Left ventricle myocardium inferior (tissue), 1 donor: ENCODE measurements at regions not wholly inside any gene's neighbourhood (a gene's known extent, or its start where the extent isn't known, plus 50 kb on each side); places are given as distances from the start of the nearest gene placed in this dataset.

Source experiments
- DNase-seq: peaks from one replicate; pipeline ENCODE4 v3.0.0-alpha.2; 2020
- H3K27ac ChIP-seq: fragments of 200-600 bp; replicated peaks from 2 replicates; pipeline ENCODE4 v1.8.0; 2021
- H3K27me3 ChIP-seq: fragments of 200-600 bp; 2 replicates; pipeline ENCODE4 v1.8.0; 2021; ENCODE audit warnings: low read depth
- H3K36me3 ChIP-seq: fragments of 200-600 bp; 2 replicates; pipeline ENCODE4 v1.8.0; 2021
- H3K4me1 ChIP-seq: fragments of 200-600 bp; 2 replicates; pipeline ENCODE4 v1.8.0; 2021
- H3K4me3 ChIP-seq: fragments of 200-600 bp; 2 replicates; pipeline ENCODE4 v1.8.0; 2021; ENCODE audit warnings: mild to moderate bottlenecking, moderate library complexity
- H3K9me3 ChIP-seq: fragments of 200-600 bp; replicated peaks from 2 replicates; pipeline ENCODE4 v1.8.0; 2021
- intact Hi-C: fragments of 100-400 bp; cut with micrococcal nuclease; formaldehyde crosslinking; loops from one replicate; pipeline ENCODE4 v1.11.0; 2022
- TF ChIP-seq, protein P1 (sequence below): fragments of 200-600 bp; IDR thresholded peaks from 2 replicates; pipeline ENCODE4 v1.8.0; 2021; ENCODE audit warnings: antibody characterized with exemption, mild to moderate bottlenecking, borderline replicate concordance
- donor health status: DM: no; HTN: yes; CAD: no; lungs with severe emphysema.

DNA sequence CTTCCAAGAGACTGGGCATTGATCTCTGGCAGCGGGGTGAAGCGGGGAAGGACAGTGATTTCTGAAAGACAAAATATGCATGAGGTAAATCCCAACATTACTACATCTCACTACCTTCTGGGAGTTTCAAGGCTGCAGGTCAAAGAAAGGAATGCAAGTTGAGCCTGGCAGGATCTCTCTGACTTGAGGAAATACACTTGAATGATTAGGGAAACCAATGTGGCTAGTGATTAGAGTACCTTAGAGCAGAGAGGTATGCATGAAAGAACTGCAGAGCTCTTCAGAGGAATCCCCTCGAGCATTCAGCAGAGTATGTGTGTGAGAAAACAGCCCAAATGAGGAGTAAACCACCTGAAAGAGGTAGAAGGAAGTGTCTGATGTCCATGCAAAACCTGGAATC lies 2874.1 kb upstream of the PCDH20 start:
- TF ChIP-seq, protein P1, sequence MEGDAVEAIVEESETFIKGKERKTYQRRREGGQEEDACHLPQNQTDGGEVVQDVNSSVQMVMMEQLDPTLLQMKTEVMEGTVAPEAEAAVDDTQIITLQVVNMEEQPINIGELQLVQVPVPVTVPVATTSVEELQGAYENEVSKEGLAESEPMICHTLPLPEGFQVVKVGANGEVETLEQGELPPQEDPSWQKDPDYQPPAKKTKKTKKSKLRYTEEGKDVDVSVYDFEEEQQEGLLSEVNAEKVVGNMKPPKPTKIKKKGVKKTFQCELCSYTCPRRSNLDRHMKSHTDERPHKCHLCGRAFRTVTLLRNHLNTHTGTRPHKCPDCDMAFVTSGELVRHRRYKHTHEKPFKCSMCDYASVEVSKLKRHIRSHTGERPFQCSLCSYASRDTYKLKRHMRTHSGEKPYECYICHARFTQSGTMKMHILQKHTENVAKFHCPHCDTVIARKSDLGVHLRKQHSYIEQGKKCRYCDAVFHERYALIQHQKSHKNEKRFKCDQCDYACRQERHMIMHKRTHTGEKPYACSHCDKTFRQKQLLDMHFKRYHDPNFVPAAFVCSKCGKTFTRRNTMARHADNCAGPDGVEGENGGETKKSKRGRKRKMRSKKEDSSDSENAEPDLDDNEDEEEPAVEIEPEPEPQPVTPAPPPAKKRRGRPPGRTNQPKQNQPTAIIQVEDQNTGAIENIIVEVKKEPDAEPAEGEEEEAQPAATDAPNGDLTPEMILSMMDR: no peak
- intact Hi-C loops: no loop called here
- DNase-seq: no peak
- Histone ChIP-seq H3K27ac (no peak overlapping the region), H3K4me3 (no peak overlapping the region), H3K36me3 (no peaks in the 10 kb centered on the region), H3K4me1 (no peaks in the 10 kb centered on the region), H3K27me3 (no peaks in the 10 kb centered on the region), H3K9me3 (peaks cover 20% of the 10 kb centered on the region)

DNA sequence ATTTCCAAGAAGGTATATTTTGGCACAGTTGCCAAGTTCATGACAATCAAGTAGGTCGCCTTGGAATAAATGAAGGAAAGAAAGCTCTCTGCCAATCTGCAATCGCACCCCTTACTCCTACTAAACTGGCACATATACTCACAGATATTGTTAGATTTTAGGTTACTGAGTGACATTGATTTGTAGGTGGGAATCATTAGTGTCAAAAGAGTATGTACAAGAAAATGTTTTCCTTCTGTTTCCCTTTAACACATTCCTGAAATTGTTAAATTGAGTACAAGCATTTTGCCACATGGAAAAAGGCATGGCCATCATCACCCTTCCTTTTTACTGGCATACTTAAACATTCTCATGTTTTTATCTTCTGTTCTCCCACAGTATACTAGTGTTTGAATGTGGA lies 2868.3 kb upstream of the PCDH20 start:
- Histone ChIP-seq H3K27ac (no peak overlapping the region), H3K9me3 (peaks cover 36% of the 10 kb centered on the region), H3K36me3 (no peaks in the 10 kb centered on the region), H3K27me3 (no peaks in the 10 kb centered on the region), H3K4me1 (no peaks in the 10 kb centered on the region), H3K4me3 (no peak overlapping the region)
- TF ChIP-seq, protein P1: no peak
- no peak for DNase-seq
- intact Hi-C loops: no loop called here

DNA sequence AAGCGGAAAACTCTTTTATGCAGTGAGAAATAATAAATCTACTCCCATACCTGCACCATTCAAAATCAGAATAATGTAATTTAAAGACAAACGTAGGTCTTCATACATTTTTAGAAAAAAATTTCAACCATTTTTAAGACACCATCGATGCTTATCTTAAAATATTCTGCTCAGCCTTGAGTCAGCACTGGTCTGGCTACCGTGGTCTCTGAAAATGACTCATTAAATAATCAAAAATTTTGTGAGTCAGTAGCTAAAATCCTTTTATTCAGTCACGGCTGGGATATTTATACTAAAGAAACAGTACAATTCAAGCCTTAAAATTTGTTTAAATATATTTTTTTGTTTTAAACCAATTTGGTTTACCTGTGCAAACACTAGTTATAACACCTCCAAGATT lies 2862.8 kb upstream of the PCDH20 start:
- intact Hi-C loops: no loop called here
- H3K9me3 ChIP-seq: peaks cover 41% of the 10 kb centered on the region
- H3K27me3 ChIP-seq: no peaks in the 10 kb centered on the region
- H3K4me1 ChIP-seq: no peaks in the 10 kb centered on the region
- DNase-seq: no peak
- H3K4me3 ChIP-seq: no peak overlapping the region
- H3K27ac ChIP-seq: no peak overlapping the region
- TF ChIP-seq, protein P1: no peak
- H3K36me3 ChIP-seq: no peaks in the 10 kb centered on the region

DNA sequence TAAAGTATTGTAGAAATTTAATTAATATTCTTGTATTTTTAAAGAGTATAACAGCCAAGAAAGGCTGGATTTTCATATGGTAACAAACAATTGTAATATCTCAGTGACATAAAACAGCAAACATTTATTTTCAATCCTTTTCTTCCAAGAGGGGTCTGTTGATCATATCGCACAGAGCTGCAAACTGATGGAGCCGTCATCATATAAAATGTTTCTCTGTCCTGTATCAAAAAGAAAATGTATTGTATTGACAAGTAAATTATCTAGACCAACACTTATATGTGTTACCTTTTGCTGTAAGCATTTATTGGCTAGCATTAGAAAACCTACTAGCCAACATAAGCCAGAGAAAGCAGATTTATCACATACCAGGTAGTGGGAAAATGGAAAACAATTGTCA lies 2861.4 kb upstream of the PCDH20 start:
- Histone ChIP-seq H3K36me3 (no peaks in the 10 kb centered on the region), H3K4me3 (no peak overlapping the region), H3K27me3 (no peaks in the 10 kb centered on the region), H3K27ac (no peak overlapping the region), H3K9me3 (peaks cover 43% of the 10 kb centered on the region), H3K4me1 (no peaks in the 10 kb centered on the region)
- DNase-seq: no peak
- intact Hi-C loops: no loop called here
- TF ChIP-seq, protein P1: no peak

GRCh38 chr13:64276232-64276631 lies 2860.6 kb upstream of the PCDH20 start:
- Histone ChIP-seq H3K27ac (no peak overlapping the region), H3K4me3 (no peak overlapping the region), H3K4me1 (no peaks in the 10 kb centered on the region), H3K9me3 (peaks cover 35% of the 10 kb centered on the region), H3K27me3 (no peaks in the 10 kb centered on the region), H3K36me3 (no peaks in the 10 kb centered on the region)
- TF ChIP-seq, protein P1: no peak
- DNase-seq: no peak
- intact Hi-C loops: no loop called here
